HG03060 (cell line): ENCODE measurements at regions not wholly inside any gene's neighbourhood (a gene's known extent, or its start where the extent isn't known, plus 50 kb on each side); places are given as distances from the start of the nearest gene placed in this dataset.
"Not testable (repeated sequence)": the region's sequence is repeated elsewhere in the genome, so short reads cannot be mapped to it uniquely, and the experiment has no call there.

Experiments
- ATAC-seq: cut with Tn5 transposase; IDR thresholded peaks from one replicate; pipeline ENCODE4 v1.9.1; 2021; ENCODE audit warnings: low read depth, moderate number of reproducible peaks; ENCODE audit not compliant: unreplicated experiment

DNA sequence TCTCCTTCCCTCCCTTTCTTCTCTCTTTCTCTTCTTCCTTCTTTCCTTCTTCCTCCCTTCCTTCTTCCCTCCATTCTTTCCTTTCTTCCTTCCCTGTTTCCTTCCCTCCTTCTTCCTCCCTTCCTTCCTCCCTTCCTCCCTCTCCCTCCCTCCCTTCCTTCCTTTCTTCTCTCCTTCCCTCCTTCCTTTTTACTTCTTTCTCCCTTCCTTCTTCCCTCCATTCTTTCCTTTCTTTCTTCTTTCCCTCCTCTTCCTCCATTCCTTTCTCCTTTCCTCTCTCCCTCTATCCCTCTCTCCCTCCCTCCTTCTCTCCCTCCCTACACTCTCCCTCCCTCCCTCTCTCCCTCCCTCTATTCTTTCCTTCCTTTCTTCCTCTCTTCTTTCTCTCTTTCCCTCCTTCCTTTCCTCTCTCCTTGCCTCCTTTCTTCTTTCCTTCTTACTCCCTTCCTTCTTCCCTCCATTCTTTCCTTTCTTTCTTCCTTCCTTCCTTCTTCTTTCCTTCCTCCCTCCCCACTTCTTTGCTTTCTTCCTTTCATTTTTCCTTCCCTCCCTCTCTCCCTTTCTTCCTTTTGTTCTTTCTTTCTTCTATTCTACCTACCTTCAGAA lies 200.4 kb upstream of the SSTR4 start:
- no peak for ATAC-seq

DNA sequence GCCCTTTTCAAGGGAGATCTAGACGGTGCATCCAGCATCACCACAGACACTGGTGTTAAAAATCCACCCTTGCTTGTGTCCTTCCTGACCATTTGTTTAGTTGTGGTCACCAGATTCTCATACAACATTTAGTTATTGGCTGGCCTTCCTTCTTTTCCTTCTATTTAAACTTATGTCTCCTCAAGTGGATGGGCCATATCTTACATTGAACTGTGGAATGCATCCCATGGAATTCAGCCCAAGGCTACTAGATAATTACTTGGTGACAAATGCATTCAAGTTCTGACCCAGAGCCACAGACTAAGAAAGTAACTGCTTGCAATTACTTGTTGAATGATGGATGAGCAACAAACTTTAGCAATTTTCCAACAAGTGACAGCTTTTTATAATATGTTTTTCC lies 198.9 kb upstream of the SSTR4 start:
- no peak for ATAC-seq

DNA sequence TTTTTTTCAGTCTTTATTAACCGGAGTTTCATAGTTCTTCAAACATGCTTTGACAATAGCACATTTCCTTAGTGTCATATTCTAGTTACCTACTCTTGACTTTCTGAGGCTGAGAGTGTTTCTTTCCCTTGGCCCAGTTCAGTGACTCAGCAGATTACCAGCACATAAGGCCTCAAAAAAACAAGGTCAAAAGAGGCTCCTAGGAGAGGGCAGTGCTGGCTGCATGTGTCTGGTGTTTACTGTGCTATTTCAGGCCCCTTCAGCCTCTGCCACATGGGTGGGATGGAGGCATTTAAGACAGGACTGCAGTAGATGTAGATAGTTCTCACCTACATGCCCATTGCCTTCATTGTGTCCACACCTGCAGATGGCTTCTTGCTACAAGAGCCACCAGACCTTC lies 198.2 kb upstream of the SSTR4 start:
- no peak for ATAC-seq

DNA sequence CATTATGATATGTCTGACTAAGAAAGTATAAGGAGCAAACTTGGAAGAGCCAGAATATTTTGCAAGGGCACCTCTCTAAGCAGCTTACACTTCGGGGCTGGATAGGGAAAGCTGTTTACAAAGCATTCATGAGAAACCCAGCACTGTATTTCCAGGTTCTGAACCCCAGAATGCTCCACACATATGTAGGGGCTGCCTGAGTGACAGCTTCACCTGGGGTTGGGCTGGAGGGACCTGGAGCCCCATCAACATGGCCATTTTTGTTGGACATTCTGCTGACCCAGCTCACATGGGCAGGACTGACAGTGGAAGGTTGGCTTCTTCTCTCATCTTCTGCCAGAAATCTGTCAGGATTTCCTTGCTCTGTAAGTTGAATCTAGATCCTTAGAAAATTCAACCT lies 197.1 kb upstream of the SSTR4 start:
- no peak for ATAC-seq

DNA sequence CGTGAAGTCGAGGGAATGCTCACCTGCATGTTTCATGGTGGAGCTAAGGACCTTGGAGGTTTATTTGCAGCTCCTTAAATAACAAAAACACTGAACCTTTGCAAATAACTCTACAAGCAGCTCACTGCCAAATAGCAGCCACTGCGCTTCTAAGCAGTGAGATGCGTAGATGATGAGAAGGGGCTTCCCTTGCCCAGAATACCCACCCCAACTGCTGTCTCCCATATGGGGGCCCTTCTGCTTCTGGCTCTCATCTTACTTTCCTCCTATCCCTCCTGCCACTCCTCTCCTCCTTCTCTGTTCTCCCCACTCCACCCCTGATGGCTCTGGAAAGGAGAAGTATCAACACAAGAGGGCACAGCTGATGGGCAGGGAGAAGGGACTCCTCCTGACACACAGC lies 193.3 kb upstream of the SSTR4 start:
- ATAC-seq = no peak

DNA sequence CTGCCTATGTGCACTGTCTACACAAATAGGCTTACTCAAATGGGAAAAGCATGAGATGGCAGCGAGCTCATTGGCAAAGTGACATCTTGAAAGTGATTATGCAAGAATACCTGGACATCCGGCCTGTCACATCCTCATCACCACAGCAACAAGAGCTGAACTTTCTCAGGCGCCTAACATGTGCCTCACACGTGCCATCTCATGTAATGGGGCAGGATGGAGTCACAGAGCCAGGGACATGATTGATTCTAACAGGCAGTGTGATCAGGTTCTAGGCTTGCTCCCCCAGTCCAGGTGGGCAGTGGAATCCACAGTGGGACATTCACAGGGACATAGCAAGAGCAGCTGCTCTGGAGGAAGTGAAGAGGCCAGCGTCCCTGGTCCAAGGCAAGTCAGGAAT lies 192.3 kb upstream of the SSTR4 start:
- no peak for ATAC-seq

DNA sequence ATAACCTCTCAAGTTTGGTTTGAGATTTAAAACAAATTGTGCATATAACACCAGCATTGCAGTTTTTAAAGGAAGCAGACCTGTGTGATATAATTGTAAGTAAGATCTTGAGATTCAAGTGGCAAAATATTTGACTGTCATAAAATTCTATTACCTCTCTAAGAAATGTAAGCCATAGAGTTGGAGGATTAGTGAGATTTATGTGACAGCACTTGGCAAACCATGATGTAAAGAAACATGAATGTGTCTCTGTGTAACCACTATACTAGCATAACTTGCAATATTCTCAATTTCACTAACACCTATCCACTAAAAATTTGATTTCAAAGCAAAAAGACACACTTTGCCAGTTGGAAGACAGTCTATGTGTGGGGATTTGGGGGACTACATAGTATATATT lies 190.2 kb upstream of the SSTR4 start:
- ATAC-seq = no peak

DNA sequence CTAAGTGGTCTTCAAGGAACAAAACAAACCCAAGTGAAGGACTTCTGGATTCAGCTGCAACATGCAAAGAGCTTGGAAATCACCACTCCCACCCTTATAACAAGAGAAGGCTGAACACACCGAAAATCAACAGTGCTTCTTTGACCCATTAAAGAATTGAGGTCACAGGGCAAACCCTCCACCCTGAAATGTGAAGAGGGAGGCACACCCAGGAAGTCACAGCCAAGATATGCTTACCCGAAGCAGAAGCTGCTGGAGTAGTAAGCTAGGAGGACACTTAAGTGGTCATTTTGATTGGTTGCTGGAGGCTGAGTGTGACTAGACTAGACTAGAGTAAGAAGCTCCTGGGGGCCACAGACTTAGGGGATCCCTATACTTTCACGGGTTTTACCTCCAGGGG lies 188.2 kb upstream of the SSTR4 start:
- no peak for ATAC-seq

DNA sequence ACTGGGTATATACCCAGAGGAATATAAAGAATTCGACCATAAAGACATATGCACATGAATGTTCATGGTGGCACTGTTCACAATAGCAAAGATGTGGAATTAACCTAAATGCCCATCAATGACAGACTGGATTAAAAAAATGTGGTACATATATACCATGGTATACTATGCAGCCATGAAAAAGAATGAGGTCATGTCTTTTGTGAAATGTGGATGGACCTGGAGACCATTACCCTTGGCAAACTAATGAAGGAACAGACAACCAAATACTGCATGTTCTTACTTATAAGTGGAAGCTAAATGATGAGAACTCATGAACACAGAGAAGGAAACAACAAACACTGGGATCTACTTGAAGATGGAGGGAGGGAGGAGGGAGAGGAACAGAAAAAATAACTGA lies 186.7 kb upstream of the SSTR4 start:
- ATAC-seq = no peak

DNA sequence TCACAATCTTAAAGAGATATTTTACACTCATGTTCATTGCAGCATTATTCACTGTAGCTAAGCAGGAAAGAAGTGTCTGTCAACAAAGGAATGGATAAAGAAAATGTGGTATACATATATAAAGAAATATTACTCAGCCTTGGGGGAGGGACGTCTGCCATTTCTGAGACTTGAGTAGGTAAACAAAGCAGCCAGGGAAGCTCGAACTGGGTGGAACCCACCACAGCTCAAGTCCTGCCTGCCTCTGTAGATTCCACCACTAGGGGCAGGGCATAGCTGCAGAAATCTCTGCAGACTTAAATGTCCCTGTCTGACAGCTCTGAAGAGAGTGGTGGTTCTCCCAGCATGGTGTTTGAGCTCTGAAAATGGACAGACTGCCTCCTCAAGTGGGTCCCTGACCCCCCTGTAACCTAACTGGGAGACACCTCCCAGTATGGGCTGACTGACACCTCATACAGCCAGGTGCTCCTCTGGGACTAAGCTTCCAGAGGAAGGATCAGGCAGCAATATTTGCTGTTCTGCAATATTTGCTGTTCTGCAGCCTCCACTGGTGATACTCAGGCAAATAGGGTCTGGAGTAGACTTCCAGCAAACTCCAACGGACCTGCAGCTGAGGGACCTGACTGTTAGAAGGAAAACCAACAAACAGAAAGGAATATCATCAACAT lies 183.3 kb upstream of the SSTR4 start:
- not testable (repeated sequence) for ATAC-seq

DNA sequence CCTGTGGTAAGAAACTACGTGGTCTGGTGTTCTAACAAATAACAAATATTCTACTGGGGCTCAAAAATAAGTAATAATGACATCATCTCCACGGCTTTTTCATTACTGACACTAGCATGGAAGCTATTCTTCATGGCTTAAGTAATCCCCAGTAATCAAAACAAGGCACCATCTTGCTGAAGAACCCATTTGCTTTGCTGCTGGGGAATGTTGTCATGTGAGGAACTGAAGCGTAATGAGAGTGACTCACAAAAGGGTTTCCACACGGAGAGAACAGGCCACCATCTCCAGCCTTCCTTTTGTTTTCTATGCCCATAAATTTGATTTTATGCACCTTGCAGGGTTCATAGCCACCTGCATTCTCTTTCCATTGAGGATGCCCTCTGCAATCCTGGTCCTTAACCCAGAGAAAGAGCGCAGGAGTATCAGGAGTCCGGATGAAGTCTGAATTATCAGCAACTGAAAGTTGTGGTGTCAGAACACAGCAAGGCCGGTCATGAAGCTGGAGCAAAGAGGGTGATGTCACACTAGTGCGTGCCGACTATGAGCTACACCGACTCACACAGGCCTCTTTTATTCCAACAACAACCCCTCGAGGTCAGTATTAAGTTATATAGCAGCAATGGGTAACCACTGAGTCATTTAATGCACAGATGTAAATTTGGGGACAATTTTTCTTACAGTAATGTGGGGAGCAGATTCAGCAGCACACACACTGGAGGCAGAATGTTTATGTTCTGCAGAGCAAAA lies 173.7 kb upstream of the SSTR4 start:
- ATAC-seq = no peak

DNA sequence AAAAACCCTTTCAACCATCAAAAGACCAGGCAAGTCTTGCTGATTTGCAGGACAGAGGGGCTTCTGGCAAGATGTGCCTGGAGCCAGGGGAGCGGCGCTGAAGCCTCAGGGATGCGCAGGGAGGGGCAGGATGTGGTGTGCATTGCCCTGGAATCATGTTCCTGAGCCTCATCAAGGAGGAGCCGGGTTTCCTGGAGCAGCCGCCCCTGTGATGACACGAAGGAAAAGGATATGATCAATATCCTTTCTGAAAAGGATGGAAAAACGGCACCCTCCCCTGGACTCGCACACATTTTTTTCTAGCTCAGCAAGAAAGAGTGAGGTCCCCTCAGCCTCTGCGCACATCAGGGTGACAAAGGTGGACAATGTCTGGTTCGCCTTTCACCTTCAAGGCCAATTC lies 173.1 kb upstream of the SSTR4 start:
- ATAC-seq = no peak

DNA sequence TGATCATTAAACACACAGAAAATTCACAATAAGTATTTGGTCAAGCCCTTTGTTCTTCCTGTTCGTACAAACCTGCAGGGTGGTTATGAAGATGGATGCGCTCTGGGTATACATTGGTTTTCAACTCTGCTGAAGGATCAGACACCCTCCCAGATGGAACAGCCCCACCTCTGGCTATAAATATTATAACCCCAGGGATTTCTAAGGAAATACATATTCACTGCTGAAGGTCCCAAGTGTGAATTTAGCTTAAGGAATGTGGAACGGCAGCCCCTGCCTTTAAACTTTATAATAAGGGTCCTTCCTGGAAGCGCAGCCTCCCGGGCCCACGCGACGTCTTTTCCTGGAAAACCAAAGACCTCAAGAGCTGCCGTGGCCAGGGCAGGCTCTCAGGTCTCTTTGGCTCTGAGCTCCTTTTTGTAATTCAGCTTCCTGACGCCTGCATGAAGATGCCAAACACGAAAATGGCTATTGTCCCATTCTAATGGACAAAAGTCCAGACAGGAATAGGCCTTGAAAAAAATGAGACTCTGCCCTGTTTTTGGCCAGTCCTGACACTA lies 172.4 kb upstream of the SSTR4 start:
- no peak for ATAC-seq

DNA sequence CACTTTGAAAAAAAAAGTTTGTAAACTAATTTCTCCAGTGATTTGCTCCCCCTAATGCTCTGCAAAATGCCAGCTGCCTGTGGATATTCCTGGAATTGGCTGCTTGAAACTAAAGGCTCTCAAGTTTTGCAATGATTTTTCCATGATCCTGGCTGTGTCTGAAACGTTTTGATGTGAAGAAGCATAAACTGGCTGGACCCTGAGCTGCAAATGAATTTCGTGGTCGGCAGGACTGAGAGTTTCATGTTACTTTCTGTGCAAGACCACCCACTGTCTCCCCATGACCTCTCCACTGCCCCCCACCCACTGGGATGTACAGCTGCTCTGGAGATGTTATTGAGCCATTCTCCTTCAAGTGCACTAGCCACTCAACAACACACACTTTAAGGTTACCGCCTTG lies 171.3 kb upstream of the SSTR4 start:
- no peak for ATAC-seq

DNA sequence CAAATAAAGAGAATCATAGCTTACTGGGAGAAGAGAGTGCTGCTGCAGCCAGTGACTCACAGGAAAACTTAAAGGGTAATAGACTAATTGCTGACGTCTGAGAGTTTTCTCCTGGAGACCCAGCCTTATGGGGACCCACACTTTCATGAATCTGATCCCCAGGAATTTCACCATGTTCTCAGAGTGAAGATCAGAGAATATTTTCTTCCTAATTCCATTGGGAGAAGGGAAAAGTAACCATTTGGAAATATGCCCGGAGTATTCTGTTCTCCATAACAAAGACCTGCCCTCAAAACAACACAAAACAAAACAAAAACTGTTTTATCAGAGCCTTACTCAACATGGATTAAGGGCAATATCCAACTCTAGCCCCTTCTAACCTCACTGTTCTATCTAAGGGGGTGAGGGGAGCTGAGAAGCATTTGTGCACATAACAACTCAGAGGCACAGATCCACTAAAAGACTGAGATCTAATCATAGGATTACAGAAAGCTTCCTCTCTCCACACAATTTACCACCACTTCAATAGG lies 168.2 kb upstream of the SSTR4 start:
- ATAC-seq = no peak

DNA sequence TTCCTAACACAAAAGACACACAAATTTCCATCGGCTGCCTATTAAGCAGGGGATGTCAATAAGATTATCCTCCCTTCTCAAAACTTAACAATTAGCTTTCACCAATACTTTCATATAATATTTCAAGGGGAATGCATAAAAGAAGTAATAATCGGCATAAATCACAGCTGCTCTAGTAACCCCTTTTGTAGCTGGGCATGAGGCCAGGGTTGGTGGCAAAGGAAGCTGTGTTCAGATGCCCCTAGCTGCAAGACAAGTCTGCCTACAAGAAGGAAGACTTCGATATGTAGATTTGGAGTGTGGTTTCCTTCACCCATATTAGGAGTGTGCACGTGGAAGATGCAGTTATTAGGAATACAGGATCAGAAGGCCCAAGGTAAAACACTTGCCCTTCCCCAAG lies 156.9 kb upstream of the SSTR4 start:
- ATAC-seq = no peak

DNA sequence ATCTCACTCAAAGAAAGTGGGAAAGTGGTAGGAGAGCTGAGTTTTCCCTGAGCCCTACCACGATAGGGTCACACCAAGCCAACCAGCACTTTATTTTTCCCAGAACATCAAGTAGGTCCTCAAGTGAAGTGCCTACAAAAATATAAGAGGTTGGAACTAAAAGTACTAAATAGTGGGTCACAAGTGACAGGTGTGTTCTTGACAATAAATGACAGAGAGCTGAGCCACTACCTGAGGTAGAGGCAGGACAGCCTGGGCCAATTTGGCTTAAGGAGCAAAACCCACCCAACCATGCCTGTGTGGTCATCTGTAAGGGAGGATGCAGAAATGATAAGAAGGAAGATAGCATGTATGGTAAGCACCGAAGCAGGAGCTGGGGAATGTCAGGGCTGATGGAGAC lies 154.8 kb upstream of the SSTR4 start:
- no peak for ATAC-seq

DNA sequence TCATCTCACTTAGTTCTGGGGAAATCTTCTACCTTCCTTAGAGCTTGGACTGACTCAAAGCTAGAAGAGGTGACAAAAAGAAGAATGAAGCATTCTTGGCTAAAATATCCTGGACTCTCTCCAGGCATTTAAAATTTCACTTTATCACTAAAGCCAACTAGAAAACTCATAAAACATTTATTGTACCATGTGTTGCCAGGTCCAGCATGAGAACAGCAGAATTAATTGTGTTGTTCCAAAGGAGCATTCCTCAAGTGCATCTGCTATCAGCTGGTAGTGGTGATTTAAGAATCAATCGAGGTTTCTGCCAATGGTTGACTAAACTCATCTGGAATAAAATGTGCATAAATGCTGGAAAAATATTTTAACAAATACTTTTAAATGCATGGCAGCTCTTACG lies 147.3 kb upstream of the SSTR4 start:
- ATAC-seq = no peak

DNA sequence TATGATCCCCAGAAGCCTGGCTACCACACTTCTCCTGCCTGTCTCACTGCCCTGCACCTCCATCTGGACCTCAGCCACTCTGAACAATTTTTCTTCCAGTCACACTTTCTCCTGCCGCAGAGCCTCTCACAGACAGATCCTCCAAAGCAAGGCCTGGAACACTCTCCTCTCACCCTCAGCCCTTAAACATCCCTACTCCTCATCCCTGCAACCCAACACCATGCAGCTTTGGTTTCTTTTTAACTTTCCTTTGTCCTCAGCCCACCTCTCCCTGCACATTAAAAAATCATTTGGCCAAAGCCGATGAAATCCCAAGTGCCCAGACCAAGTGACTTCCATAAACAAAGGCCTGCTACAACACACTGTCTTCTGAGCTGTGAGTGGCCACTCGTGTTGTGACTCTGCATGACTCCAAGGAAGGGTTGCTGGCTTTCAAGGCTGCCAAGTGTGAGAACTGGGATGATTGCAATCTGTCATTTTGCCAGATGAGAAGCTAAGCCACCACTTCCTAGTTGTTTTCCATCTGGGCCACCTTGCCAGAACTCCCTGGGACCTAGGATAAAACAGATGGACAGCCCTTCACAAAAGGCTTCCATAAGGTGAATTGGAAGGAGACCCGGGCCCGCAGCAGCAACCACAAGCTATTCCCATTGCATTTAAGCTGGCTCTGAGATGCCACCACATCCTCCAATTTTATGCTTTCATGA lies 144.4 kb upstream of the SSTR4 start:
- no peak for ATAC-seq

DNA sequence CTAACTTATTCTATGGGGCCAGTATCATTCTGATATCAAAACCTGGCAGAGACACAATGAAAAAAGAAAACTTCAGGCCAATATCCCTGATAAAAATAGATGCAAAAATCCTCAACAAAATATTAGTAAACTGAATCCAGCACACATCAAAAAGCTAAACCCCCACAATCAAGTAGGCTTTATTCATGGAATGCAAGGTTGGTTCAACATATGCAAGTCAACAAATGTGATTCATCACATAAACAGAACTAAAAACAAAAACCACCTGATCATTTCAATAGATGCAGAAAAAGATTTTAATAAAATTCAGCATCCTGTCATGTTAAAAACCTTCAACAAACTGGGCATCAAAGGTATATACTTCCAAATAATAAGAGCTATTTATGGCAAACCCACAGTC lies 133.9 kb upstream of the SSTR4 start:
- no peak for ATAC-seq

DNA sequence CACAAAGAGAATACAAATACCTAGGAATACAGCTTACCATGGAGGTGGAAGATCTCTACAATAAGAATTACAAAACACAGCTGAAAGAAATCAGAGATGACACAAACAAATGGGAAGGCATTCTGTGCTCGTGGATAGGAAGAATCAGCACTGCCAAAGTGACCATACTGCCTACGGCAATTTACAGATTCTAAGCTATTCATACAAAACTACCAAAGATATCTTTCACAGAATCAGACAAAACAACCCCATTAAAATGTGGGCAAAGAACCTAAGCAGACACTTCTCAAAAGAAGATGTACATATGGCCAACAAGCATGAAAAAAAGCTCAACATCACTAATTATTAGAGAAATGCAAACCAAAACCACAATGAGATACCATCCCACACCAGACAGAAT lies 133.2 kb upstream of the SSTR4 start:
- ATAC-seq = no peak
